B cell (primary cell): ENCODE measurements at regions not wholly inside any gene's neighbourhood (a gene's known extent, or its start where the extent isn't known, plus 50 kb on each side); places are given as distances from the start of the nearest gene placed in this dataset.

Experiments
- ATAC-seq: fragments of 200-7000 bp; cut with Tn5 transposase; one replicate; pipeline ENCODE4 v1.10.0; 2021; ENCODE audit warnings: low read depth, mild to moderate bottlenecking, moderate number of reproducible peaks, moderate library complexity
- CTCF ChIA-PET: fragments of 350-600 bp; sonication (Branson Sonifier 250); formaldehyde crosslinking; loops from one replicate; lab custom pipeline; 2021; ENCODE audit warnings: antibody characterized with exemption, inconsistent platforms; lab: Charles Lee
- POLR2A ChIA-PET: fragments of 350-600 bp; sonication (Branson Sonifier 250); formaldehyde crosslinking; loops from one replicate; lab custom pipeline; 2021; ENCODE audit warnings: antibody characterized with exemption; lab: Charles Lee
- DNase-seq: peaks from one replicate; pipeline ENCODE4 v3.0.0; 2013
- H2AFZ ChIP-seq: 2 replicates; pipeline ENCODE4 v1.6.1; 2012; ENCODE audit warnings: mild to moderate bottlenecking, low read depth, low read length; ENCODE audit not compliant: insufficient read depth, poor library complexity, severe bottlenecking
- H3K27ac ChIP-seq, 2 donors: 1 replicate in 1 of 2; 2 replicates in 1 of 2; pipeline ENCODE4 v1.5.1; 2012 to 2013; ENCODE audit warnings: low read length in 2 of 2, mild to moderate bottlenecking in 2 of 2, moderate library complexity in 1 of 2
- H3K27me3 ChIP-seq, 4 experiments: fragments of 200-600 bp in 1 of 4; sonication (generic) in 1 of 4; replicated peaks in 1 of 4; 1 replicate in 2 of 4; 2 replicates in 2 of 4; pipeline versions ENCODE4 v1.6.1 to v1.7.0; 2013 to 2016; ENCODE audit warnings: low read length in 3 of 4, mild to moderate bottlenecking in 2 of 4, mixed read lengths in 1 of 4, moderate library complexity in 1 of 4; ENCODE audit not compliant: insufficient read depth in 4 of 4, control insufficient read depth in 3 of 4; ENCODE audit errors: control extremely low read depth in 1 of 4
- H3K36me3 ChIP-seq, 2 experiments: replicated peaks in 1 of 2; 1 replicate in 1 of 2; 2 replicates in 1 of 2; pipeline versions ENCODE4 v1.6.1 to v1.7.1; 2013; ENCODE audit warnings: low read length in 1 of 2; ENCODE audit not compliant: insufficient read depth in 2 of 2, control insufficient read depth in 1 of 2; ENCODE audit errors: control extremely low read depth in 1 of 2, extremely low read depth in 1 of 2
- H3K4me1 ChIP-seq, 2 donors: fragments of 200-600 bp in 1 of 2; sonication (generic) in 1 of 2; 1 replicate in 1 of 2; 2 replicates in 1 of 2; pipeline versions ENCODE4 v1.5.1 to v1.6.1; 2013 to 2017; ENCODE audit warnings: low read length in 2 of 2; ENCODE audit not compliant: control insufficient read depth in 2 of 2, insufficient read depth in 2 of 2
- H3K4me2 ChIP-seq: replicated peaks from 2 replicates; pipeline ENCODE3; 2012; ENCODE audit warnings: mild to moderate bottlenecking, low read depth, low read length; ENCODE audit not compliant: poor library complexity, severe bottlenecking
- H3K4me3 ChIP-seq, 5 experiments: fragments of 200-600 bp in 1 of 5; sonication (generic) in 1 of 5; 1 replicate in 3 of 5; 2 replicates in 2 of 5; pipeline versions ENCODE4 v1.5.1 to v1.7.0; 2011 to 2016; ENCODE audit warnings: low read length in 4 of 5, mild to moderate bottlenecking in 4 of 5, low read depth in 2 of 5, control low read depth in 1 of 5, moderate library complexity in 1 of 5; ENCODE audit not compliant: insufficient read depth in 1 of 5; ENCODE audit errors: control extremely low read depth in 1 of 5, extremely low read depth in 1 of 5
- H3K79me2 ChIP-seq: fragments of 200-600 bp; sonication (generic); one replicate; pipeline ENCODE4 v1.6.0; 2016; ENCODE audit warnings: low read length; ENCODE audit not compliant: control insufficient read depth, insufficient read depth
- H3K9ac ChIP-seq: fragments of 200-600 bp; sonication (generic); 2 replicates; pipeline ENCODE4 v1.6.1; 2017; ENCODE audit warnings: mild to moderate bottlenecking, low read length, moderate library complexity
- H3K9me3 ChIP-seq, 3 donors: one replicate each; pipeline versions ENCODE4 v1.6.1 to v1.7.1; 2013; ENCODE audit warnings: low read length in 2 of 3; ENCODE audit not compliant: control insufficient read depth in 2 of 3, insufficient read depth in 1 of 3; ENCODE audit errors: control extremely low read depth in 1 of 3
- H4K20me1 ChIP-seq: 2 replicates; pipeline ENCODE4 v1.6.0; 2012; ENCODE audit warnings: mild to moderate bottlenecking, low read length; ENCODE audit not compliant: insufficient read depth, control insufficient read depth, poor library complexity, severe bottlenecking
- H3K27ac Mint-ChIP-seq: one replicate; pipeline ENCODE4 v1.8.0; 2021; ENCODE audit warnings: mixed read lengths
- H3K27me3 Mint-ChIP-seq: one replicate; pipeline ENCODE4 v1.8.0; 2021; ENCODE audit warnings: mixed read lengths
- H3K4me1 Mint-ChIP-seq: one replicate; pipeline ENCODE4 v1.8.0; 2021; ENCODE audit warnings: mixed read lengths
- H3K4me3 Mint-ChIP-seq: one replicate; pipeline ENCODE4 v1.8.0; 2021; ENCODE audit warnings: mixed read lengths
- H3K9me3 Mint-ChIP-seq: one replicate; pipeline ENCODE4 v1.8.0; 2022; ENCODE audit warnings: mixed read lengths; ENCODE audit not compliant: insufficient read depth
- CTCF ChIP-seq: fragments of 200-600 bp; IDR thresholded peaks from one replicate; pipeline ENCODE4 v1.8.0; 2022; ENCODE audit warnings: antibody characterized with exemption, mild to moderate bottlenecking
- EZH2 ChIP-seq: IDR thresholded peaks from 2 replicates; pipeline ENCODE4 v1.6.1; 2012; ENCODE audit warnings: borderline replicate concordance, low read depth, mild to moderate bottlenecking, moderate library complexity, low read length; ENCODE audit not compliant: insufficient read depth, poor library complexity, severe bottlenecking
- WGBS: methylation state at CpG from one replicate; pipeline ENCODE4 v1.1.5; 2013; ENCODE audit warnings: missing lambda C conversion rate; ENCODE audit not compliant: insufficient coverage; 5-methylcytosine and 5-hydroxymethylcytosine counted together
- intact Hi-C: fragments of 100-400 bp; cut with micrococcal nuclease; formaldehyde crosslinking; loops from one replicate; pipeline ENCODE4 v1.10.0; 2022

- Histone ChIP-seq H3K27ac (no peak overlapping the region), H3K4me1 (peaks cover 0 to 1% of the 10 kb centered on the region in 2 donors), H3K4me2 (no peak overlapping the region), H3K9me3 (no peaks in the 10 kb centered on the region), H2AFZ (no peak overlapping the region), H3K36me3 (no peaks in the 10 kb centered on the region), H4K20me1 (no peaks in the 10 kb centered on the region), H3K27me3 (peaks cover 0 to 12% (median 2%) of the 10 kb centered on the region in 4 experiments), H3K4me3 (no peak overlapping the region), H3K79me2 (no peaks in the 10 kb centered on the region), H3K9ac (no peak overlapping the region)
- Mint-ChIP-seq H3K27ac (no peak overlapping the region), H3K9me3 (no peaks in the 10 kb centered on the region), H3K27me3 (peaks cover 33% of the 10 kb centered on the region), H3K4me1 (peaks cover 4% of the 10 kb centered on the region), H3K4me3 (no peak overlapping the region)
- ChIA-PET CTCF (interaction anchor here (0.9 to 4.0 kb wide), 2 partner anchors 92 to 94 kb away, joined by 3 to 38 read pairs; no protein-coding TSS in a partner anchor), POLR2A (interaction anchor here (0.5 kb wide), 1 partner anchor 295 kb away, joined by 9 read pairs; no protein-coding TSS in a partner anchor)
- intact Hi-C loops, result no loop called here
- TF ChIP-seq CTCF (no peak), EZH2 (no peak)
- DNase-seq, result no peak
- no peak for ATAC-seq
- WGBS, result 96% methylated on average over 6 of the region's 6 CpGs
Measured at GRCh38 chr5:32494827-32495226, 50.3 kb upstream of the ZFR start.
